WERI-Rb-1 (cell line): ENCODE measurements at regions not wholly inside any gene's neighbourhood (a gene's known extent, or its start where the extent isn't known, plus 50 kb on each side); places are given as distances from the start of the nearest gene placed in this dataset.

Experiments used
- DNase-seq: peaks from one replicate; pipeline ENCODE4 v3.0.0-alpha.2; 2020
- H3K27ac ChIP-seq: fragments of 250-450 bp; sonication (Bioruptor Pico); 2 replicates; pipeline ENCODE4 v1.5.1; 2020; ENCODE audit warnings: mild to moderate bottlenecking, moderate library complexity
- H3K27me3 ChIP-seq: fragments of 250-450 bp; sonication (Bioruptor Pico); 2 replicates; pipeline ENCODE4 v1.5.1; 2021; ENCODE audit warnings: mild to moderate bottlenecking, low read depth, moderate library complexity; ENCODE audit not compliant: insufficient read depth, severe bottlenecking
- H3K36me3 ChIP-seq: fragments of 250-450 bp; sonication (Bioruptor Pico); 2 replicates; pipeline ENCODE4 v1.5.1; 2020; ENCODE audit warnings: mild to moderate bottlenecking, moderate library complexity
- H3K4me3 ChIP-seq: 2 replicates; pipeline ENCODE4 v1.5.1; 2011; ENCODE audit warnings: low read depth, mild to moderate bottlenecking, control low read depth, low read length
- H3K9me3 ChIP-seq: fragments of 250-450 bp; sonication (Bioruptor Pico); 2 replicates; pipeline ENCODE4 v1.5.1; 2021; ENCODE audit warnings: mild to moderate bottlenecking, moderate library complexity; ENCODE audit not compliant: severe bottlenecking
- CTCF ChIP-seq: IDR thresholded peaks from 2 replicates; pipeline ENCODE4 v1.5.1; 2011; ENCODE audit warnings: low read depth, mild to moderate bottlenecking, control low read depth, inconsistent platforms, low read length

- Histone ChIP-seq H3K27ac (no peak overlapping the region), H3K27me3 (peaks cover 77% of the 10 kb centered on the region), H3K36me3 (no peaks in the 10 kb centered on the region), H3K9me3 (no peaks in the 10 kb centered on the region), H3K4me3 (no peak overlapping the region)
- TF ChIP-seq CTCF = no peak
- no peak for DNase-seq
Measured at GRCh38 chr5:4513381-4513780, 626.7 kb upstream of the ADAMTS16 start.

GRCh38 chr5:4514067-4514648 lies 626.0 kb upstream of the ADAMTS16 start:
- no peak overlapping the region for H3K27ac ChIP-seq
- peaks cover 80% of the 10 kb centered on the region for H3K27me3 ChIP-seq
- no peak overlapping the region for H3K4me3 ChIP-seq
- no peak for DNase-seq
- no peak for TF ChIP-seq CTCF
- H3K36me3 ChIP-seq = no peaks in the 10 kb centered on the region
- H3K9me3 ChIP-seq = no peaks in the 10 kb centered on the region

GRCh38 chr5:4518903-4519672 lies 621.0 kb upstream of the ADAMTS16 start:
- no peak overlapping the region for H3K27ac ChIP-seq
- DNase-seq = no peak

GRCh38 chr5:4520559-4520958 lies 619.6 kb upstream of the ADAMTS16 start:
- Histone ChIP-seq H3K27me3 (peaks cover 42% of the 10 kb centered on the region), H3K27ac (no peak overlapping the region), H3K36me3 (no peaks in the 10 kb centered on the region), H3K9me3 (no peaks in the 10 kb centered on the region), H3K4me3 (no peak overlapping the region)
- DNase-seq = no peak
- TF ChIP-seq CTCF = no peak

More at GRCh38 chr5:4518903-4519672, 621.0 kb upstream of the ADAMTS16 start:
- H3K27me3 ChIP-seq = peaks cover 42% of the 10 kb centered on the region
- no peaks in the 10 kb centered on the region for H3K9me3 ChIP-seq
- no peak for TF ChIP-seq CTCF
- no peaks in the 10 kb centered on the region for H3K36me3 ChIP-seq
- no peak overlapping the region for H3K4me3 ChIP-seq

GRCh38 chr5:4523038-4523437 lies 617.1 kb upstream of the ADAMTS16 start:
- Histone ChIP-seq H3K9me3 (no peaks in the 10 kb centered on the region), H3K36me3 (no peaks in the 10 kb centered on the region), H3K4me3 (no peak overlapping the region), H3K27me3 (peaks cover 37% of the 10 kb centered on the region), H3K27ac (no peak overlapping the region)
- DNase-seq = no peak
- TF ChIP-seq CTCF = no peak
